ENCODE measurements at regions not wholly inside any gene's neighbourhood (a gene's known extent, or its start where the extent isn't known, plus 50 kb on each side); places are given as distances from the start of the nearest gene placed in this dataset.
"Not testable (repeated sequence)": the region's sequence is repeated elsewhere in the genome, so short reads cannot be mapped to it uniquely, and the experiment has no call there.

GRCh38 chr1:81314513-81315233 is 486.1 kb upstream of the ADGRL2 start:
- DNase-seq, result no peak

DNA sequence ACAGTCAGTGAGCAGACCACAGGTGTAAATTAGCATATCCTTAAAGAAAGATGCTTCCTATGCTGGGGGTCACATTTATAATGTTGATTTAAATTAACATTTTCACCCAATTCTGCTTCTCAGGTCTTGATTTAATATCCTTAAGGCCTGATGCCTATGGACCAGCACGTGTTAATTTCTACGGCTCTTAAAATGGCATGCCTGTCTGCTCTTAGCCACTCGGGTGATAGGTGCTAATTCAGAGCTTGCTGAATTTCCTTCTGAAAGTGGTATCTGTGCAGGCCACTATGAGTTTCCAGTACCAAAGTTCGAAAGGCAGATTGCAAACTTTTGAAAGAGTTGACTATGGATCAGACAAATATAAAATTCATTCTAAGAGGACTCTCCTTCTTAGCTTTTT is 487.4 kb upstream of the ADGRL2 start:
- DNase-seq, result no peak

DNA sequence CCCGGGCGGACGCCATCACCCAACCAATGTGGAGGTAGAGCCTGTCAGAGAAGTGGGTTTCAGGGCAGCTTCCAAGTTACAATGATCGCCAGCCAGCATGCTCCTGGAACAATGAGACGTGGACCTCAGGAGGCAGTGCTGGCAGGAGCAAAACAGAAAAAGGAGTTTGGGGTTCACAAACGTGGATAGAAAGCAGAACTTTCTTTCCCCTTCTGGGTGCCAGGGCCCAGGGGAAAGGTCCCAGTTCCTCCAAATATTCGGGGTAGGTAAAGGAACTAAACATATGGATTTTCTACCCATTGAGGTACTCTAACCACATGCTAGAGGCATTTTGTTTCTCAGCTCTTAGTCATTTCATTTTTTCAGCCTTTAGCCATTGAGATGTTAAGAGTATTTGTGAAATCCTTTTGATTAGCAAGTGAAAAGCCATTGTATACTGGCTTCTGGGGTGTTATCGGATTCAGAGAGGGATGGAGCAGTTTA is 488.4 kb upstream of the ADGRL2 start:
- DNase-seq, result no peak

GRCh38 chr1:81310250-81310649 is 490.5 kb upstream of the ADGRL2 start:
- no peak for DNase-seq

- no peak for DNase-seq
Observed at GRCh38 chr1:81308191-81308590, 492.5 kb upstream of the ADGRL2 start.

DNA sequence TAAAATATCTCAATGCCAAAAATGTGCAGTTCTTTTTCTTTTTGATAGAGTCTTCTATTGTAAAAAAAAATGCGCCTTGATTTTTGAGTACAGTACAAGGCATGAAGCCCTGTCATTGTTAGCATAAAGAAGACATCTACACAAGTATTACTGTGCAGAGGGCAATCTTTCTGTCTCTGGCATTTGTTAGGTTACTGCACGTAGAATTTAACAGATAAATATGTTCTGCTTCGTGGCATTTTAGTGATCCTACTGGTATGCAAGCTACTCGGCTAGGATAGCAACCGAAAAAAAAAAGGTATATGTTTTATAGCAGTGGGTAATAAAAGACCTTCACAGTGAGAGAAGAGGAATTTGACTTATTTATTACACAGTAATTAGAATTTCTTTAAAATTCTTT is 492.9 kb upstream of the ADGRL2 start:
- DNase-seq, result no peak

DNA sequence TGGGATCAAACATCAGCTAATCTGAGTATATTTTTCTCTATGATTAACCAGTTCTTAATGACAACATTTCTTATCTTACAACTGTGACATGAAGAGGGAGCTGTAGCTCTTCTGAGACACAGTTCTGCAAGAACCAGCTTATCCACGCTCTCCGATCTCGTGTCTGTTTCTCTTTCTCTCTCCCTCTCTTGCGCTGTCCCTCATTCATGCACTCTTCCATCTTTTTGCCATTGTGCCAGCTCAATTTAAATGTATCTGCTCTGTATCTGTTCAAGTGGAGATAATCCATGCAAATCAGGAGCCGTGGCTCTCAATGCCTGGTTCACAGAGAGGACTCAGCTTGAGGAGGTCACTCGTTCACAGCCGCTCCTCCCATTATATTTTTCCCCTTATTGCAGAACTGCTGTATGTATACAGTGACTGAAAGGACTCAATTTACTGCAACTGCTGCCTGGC is 494.7 kb upstream of the ADGRL2 start:
- DNase-seq, result peak; percentile 68

DNA sequence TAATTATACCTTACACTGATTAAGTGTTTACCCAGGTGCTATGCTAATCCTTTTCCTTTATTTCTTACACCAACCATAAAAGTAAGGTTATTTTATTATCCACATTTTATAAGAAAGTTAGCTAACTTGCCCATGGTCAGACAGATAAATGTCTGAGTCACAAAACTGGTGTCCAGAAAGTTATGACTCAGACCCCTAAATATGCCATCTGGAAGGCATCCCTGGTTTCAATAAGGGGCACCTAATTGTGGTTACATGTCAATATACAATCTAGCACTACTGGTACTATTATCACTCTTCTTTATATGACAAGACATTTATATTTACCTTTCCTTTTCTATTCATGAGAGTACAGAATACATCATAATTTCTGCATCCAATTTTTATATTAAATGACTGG is 496.5 kb upstream of the ADGRL2 start:
- DNase-seq, result no peak

DNA sequence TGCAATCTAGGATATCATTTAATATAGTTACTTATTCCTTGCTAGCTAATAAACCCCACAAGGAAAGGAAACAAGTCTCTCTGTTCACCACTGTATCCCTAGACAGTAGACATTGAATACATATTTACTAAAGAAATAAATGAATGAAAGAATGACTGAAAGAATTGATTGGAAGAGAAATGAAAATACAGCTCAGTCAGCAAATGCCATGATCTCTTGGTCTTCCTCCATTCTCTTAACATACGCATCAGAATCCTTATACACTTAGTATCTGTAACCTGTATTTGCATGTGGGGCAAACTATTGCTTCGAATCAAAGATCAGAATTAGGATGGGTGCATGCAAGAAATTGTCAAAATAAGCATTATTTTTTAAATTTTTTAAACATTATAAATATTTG is 500.8 kb upstream of the ADGRL2 start:
- no peak for DNase-seq

DNA sequence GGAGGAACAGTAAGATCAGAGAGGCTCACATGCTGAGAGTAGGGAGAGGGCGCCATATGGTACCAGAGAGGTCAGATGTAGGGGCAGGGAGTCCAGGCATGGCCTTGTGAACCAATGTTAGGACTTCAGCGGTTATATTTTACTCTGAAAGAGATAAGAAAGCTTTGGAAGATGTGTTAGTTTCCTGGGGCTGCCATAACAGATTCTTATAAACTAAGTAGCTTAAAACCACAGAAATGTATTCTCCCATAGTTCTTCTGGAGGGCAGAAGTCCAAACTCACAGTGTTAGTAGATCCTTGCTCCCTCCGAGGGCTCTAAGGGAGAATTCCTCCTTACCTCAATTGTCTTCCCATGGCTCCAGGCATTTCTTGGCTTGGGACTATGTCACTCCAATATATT is 502.5 kb upstream of the ADGRL2 start:
- DNase-seq, result no peak

DNA sequence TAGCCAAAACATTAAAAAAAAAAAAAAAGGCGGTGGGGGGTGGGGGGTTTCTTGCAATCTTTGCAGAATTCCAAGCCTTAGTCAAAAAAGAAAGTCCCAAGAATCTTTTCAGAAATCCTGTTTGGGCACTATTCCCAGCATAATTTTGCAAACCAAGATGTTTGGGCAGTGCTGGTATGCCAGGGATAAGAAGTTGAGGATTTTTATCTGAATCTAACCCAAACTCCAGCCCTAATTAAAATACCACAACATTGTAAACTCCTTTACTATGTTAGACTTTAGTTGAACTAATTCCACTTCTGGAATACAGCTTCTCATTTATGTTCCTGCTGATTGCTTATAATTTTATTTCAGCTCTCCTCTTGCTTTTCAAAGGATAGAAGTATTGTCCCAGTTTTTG is 504.1 kb upstream of the ADGRL2 start:
- no peak for DNase-seq

DNA sequence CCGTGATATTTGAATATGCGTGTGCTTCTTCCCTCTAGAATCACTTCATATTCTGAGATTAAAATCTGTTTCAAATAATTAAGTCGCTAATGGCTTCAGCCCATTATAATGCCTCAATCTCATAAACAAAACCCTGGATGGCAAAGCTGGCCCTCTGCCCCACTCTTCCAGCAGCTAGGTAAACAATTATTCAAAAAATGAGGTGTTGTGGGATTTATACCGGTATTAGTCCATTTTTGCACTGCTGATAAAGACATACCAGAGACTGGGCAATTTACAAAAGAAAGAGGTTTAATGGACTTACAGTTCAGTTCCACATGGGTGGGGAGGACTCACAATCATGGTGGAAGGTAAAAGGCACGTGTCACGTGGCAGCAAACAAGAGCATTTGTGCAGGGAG is 510.4 kb upstream of the ADGRL2 start:
- no peak for DNase-seq

DNA sequence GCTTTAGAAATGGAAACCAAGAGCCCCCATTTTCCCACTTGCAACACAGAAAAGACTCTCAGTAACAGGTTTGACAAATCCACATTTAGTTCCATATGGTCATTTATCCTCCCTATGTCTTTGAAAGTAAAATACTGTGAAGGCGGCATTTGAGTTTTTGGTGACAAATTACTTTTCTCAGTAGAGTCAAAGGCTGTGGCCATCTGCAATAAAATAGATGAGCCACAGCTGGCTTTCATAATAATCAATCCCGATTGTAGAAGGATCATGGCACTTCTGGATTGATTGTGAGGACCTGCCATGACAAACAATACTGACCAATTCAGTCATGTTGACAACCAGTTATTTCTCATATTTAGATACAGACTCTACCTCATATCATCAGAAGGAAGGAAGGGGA is 512.0 kb upstream of the ADGRL2 start:
- no peak for DNase-seq

DNA sequence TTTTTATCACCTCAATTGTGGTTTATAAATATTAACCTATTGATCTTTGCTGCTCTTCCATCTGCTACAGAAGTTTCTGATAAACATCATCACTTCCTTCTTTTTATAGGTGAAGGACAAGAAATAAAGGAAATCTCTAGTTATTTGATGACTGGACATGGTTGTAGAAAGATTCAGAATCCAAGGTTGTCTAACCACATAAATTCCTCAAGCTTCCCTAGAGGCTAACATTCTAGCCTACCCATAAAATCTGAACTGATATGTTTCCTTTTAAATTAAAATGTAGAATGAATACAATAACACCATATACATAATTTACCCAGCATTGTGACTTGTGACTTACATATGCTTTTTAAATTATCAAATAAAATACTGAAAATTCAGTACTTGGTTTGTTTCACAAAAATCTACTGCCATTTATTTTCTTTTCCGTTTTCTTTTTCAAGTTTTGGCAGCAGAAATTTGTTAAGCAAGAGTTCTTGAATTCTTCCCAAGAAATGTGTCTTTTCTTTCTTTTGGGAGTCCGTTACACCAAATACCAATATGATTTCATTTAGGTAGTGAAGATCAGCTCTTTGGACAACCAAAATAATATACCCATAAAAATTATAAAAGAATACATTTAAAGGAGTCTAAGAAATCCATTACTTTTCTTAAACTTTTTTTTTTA is 513.2 kb upstream of the ADGRL2 start:
- no peak for DNase-seq

GRCh38 chr1:81270051-81270450 is 530.7 kb upstream of the ADGRL2 start:
- no peak for DNase-seq

- no peak for DNase-seq
Observed at GRCh38 chr1:81264976-81265375, 535.8 kb upstream of the ADGRL2 start.

DNA sequence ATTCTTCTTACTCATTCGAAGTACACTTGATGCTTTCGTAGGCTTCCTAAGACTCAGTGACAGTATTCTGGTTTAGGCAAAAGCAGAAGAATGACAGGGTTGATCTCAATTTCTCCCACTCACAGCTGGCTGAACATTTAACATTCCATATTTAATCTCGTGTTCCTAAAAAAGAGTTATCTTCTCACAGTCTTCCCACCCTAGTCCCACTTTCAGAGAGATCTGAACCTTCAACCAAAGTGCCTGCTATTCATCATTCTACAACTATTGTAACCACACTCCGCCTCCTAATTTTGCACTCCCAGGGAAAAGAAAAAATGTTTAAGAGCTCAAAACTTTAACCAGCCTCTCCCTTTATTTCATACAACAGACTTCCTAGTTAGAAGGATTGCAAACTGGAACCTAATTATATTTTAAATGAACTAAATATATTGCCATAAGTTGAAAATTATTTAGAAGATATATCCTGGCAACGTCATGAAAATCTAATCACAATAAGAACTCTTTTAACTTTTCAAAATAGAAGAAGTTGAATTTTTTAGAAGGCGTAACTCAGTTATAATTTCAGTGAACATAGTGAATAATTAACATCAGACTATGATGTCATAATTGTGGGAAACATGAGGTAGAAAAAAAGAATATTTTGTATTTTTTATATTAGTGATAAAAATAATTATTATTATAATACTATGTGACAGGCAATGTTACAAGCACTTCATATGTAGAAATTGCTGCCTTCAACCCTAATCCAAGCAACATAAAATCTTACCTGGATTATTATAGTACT is 540.9 kb upstream of the ADGRL2 start:
- DNase-seq, result no peak

DNA sequence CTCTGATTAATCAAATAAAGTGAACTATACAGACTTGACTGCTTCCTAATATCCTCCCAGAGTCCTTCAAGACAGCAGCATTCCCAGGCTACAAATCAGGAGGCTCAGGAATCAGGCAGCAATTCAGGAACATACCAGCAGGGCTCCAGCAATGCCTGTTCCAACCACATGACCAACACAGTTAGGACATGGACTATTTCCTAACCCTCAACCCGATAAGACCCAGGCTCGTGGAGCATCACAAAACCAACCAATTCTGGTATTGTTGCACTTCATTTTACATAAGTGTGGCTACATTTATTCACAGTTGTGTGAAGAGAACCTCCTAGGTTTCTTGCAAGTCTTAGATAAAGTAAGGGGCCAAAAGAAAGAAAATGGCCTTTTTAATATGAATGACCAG is 546.2 kb upstream of the ADGRL2 start:
- no peak for DNase-seq

DNA sequence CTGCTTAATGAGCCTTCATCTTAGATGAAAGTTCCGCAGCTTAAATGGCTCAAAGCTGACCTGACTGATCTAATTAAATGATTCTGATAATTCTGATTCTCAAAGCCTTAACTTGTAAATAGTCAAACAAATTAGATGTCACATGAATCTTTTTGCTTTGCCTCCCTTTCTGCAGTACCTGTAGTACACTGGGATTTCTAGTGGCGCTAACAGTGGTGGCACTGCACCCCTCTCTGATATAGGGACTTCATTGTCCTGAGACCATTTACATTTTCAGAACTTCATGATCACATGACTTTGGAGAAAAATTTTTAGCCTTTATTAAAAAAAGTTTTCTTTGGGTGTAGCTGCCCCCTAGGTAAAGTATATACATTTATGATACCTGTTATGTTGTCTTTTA is 546.7 kb upstream of the ADGRL2 start:
- DNase-seq, result no peak

DNA sequence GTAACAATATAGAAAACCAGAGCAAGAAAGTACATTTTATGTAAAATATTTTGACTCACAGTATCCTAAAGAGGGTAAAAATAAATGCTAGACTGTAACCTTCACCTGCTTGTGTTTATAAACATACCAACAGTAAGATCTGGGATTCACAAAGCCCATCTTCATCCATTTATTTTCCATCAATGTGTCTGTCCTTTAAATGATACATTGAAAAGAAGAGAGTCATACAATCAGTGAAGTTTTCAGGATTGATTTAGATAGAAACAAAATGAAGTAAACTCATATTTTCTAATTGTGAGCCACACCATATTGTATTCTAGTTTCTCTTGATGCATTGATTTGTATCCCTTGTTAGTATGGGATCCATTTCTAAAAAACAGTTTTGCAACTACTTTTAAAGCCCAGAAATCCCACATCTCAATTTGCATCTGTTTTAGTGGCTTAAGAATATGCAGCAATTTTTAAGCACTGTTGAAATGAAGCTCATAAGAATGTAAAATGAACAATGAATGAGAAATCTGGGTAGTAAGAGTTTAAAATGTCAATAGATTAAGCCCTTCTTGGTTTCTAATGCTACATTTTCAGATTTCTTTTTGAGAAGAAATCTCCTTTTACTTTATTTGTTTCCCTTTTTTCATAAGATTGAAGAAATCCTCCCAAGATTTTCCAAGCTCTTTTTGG is 548.1 kb upstream of the ADGRL2 start:
- DNase-seq, result no peak

DNA sequence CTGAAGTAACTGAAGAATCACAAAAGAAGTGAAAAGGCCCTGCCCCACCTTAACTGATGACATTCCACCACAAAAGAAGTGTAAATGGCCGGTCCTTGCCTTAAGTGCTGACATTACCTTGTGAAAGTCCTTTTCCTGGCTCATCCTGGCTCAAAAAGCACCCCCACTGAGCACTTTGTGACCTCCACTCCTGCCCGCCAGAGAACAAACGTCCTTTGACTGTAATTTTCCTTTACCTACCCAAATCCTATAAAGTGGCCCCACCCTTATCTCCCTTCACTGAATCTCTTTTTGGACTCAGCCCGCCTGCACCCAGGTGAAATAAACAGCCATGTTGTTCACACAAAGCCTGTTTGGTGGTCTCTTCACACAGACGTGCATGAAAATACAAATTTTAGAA is 549.9 kb upstream of the ADGRL2 start:
- not testable (repeated sequence) for DNase-seq

DNA sequence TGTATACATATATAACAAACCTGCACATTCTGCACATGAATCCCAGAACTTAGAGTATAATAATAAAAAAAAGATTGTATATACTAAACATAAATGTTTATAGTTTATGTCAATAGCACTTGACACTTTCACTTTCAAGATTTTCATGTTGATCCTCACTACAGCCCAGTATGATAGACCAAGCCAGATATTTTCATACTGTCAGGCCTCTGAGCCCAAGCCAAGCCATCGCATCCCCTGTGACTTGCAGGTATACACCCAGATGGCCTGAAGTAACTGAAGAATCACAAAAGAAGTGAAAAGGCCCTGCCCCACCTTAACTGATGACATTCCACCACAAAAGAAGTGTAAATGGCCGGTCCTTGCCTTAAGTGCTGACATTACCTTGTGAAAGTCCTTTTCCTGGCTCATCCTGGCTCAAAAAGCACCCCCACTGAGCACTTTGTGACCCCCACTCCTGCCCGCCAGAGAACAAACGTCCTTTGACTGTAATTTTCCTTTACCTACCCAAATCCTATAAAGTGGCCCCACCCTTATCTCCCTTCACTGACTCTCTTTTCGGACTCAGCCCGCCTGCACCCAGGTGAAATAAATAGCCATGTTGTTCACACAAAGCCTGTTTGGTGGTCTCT is 555.5 kb upstream of the ADGRL2 start:
- not testable (repeated sequence) for DNase-seq

DNA sequence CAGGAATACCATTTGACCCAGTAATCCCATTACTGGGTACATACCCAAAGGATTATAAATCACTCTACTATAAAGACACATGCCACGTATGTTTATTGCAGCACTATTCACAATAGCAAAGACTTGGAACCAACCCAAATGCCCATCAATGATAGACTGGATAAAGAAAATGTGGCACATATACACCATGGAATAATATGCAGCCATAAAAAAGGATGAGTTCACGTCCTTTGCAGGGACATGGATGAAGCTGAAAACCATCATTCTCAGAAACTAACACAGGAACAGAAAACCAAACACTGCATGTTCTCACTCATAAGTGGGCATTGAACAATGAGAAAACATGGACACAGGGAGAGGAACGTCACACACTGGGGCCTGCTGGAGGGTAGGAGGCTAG is 556.1 kb upstream of the ADGRL2 start:
- not testable (repeated sequence) for DNase-seq

Data from NCI-H345 (cell line).